Kasumi-1 (cell line): ENCODE measurements at regions not wholly inside any gene's neighbourhood (a gene's known extent, or its start where the extent isn't known, plus 50 kb on each side); places are given as distances from the start of the nearest gene placed in this dataset.

Experiments
- DNase-seq, 2 experiments: peaks; one replicate each; lab custom pipeline; 2025; lab: John Stamatoyannopoulos, UW

DNA sequence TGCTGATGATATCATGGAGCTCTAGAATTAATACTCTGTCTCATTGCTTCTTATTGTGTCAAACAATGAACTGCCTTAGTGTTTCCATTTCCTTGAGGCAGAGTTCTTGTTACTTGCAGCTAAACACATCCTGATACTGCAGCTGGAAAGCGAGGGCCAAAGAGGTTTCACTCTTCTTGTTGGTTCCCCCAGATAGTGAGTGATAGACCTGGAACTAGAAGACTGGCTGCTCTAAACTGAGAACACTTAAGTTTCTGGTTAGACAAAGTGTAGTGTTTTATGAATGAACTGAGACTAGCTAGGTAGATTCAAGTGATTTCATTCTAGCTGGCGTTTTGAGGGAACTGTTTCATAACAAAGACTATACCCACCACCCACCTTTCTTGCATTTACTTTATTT is 321.7 kb downstream of the TXNL1 start:
- DNase-seq = no peak

DNA sequence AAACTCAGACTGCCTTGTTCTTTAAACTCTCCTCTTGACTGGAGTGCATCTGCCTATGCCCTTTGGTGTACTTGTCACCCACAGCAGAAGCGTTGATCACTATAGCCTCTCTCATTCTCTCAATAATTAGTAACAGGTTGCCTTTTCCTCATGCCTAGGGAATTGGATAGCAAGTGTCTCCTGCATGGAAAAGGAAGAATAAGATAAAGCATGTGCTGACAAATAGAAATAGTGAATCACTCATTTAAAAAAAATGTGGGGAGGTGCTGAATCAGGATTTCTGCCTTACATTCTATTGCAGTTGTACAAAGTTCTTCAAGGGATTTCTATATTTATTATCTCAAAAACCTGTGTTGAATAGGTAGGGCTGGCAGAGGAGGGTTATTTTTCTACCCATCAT is 323.0 kb downstream of the TXNL1 start:
- DNase-seq = no peak

DNA sequence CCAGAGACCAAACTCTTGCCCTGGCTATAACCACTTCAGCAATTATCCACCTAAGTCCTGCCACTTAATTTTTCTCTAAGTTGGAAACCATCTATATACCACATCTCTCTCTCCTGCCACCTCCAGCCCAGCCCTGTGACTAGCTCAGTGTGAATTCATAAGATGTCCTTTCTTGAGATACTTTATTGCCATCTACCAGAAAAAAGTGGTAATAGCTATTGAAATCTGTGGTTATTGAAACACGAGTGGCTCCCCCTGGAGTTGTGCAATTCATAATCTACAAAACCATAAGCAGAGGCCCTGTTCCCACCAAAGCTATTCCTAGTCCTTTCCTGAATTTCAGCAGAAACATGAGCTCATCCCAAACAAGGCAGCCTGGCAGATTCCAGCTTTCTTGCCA is 324.0 kb downstream of the TXNL1 start:
- DNase-seq = no peak

DNA sequence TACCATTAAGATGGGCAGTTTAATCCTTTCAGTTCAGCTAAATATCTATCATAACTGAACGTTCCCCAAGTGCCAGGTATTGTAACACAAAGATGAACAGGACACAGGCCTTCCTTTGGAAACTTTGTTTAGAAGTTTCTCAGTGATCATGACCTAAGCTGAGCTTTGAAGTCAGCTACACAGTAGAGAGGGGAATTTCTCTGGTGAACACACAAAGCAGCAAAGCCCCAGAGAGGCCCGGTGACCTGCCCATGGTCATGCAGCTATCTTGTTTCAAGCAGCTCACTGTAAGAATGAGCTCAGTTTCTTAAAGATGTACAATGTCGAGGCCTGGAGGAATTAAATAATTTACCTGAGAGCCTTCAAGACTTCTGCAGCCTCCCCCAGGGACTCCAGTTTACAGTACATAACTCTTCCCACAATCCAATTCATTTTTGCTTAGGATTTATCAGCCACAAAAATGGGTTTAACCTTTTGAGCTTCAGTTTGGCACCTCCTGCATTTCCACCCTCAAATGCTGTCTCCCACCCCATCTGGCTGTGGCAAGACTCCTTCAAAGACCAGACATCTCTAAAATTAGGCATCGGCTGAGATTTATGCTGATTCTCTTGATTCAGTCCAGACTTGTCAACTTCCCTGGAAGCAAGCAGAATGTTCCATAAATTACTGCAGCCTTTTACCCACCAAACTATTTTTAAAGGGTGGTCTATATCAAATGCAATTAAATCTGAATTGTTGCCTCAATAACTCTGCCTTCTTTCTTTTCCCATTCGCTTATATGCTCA is 325.6 kb downstream of the TXNL1 start:
- DNase-seq = no peak

DNA sequence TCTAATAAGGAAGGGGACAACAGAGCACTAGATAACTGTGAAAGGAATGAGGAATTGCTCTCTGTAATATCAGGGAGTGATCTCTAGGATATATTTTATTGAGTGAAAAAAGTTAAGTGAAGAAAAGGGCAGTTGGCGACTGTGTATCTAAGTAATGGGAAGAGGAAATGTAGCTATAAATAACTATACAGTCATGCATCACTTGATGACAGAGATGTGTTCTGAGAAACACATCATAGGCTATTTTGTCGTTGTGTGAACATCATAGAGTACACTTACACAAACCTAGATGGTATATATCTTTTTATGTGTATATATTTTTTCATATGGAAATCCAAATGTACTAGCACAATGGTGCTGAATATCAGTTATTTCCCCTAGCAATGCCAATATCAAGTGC is 329.3 kb downstream of the TXNL1 start:
- no peak for DNase-seq

DNA sequence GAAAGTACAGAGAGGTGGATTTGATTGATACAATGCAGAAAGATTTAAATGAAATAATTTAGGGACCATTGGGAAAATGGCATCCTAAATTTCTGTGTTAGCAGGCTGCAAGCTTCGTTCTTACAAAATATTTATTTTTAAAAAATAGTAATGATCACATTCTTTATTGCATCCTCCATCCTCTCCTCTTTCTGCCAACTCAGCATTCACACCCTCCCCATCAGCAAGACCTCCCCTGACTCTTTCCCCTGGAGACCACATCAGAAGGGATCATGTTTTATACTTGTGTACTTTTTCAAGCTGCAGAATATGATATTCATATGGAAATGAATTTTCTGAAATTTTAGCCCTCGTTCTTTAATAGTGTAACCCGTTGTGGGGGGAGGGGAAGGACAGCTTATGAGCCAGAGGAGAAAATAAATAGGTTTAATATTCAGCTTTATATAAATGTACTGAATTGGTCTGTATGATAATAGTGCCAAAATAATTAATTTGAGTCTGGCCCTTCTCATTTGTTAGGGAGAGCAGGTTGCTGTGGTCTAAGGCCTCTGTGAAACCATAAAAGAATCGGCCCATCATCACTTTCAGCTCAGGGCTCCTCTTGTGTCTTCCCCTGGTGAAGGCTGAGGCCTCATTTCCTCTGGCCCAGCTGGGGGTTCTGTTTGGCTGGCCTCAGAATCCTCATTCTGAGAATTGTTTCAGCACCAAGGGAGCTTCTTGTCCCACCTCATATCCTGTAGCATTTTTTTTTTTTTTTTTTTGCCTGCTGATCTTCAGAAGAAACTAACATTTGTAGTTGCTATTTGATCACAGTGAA is 330.8 kb downstream of the TXNL1 start:
- DNase-seq = no peak

DNA sequence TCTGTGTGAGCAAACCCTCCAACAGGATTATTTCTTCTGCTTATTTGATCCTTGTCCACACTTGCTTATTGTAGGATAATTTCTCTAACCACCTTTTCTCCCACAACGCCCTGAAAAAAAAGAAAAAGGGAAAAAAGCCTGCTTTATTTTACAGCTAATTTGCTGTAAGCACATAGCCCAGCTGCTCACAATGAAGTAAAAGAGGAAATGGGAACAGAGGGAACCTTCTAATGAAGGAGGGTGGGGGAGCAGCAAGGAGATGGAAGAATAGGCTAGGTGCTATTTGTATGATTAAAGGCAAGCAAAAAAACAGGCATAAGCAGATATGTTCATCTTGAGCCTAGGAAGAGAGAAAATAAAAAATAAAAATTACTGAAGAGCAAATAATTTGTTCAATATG is 331.6 kb downstream of the TXNL1 start:
- no peak for DNase-seq

DNA sequence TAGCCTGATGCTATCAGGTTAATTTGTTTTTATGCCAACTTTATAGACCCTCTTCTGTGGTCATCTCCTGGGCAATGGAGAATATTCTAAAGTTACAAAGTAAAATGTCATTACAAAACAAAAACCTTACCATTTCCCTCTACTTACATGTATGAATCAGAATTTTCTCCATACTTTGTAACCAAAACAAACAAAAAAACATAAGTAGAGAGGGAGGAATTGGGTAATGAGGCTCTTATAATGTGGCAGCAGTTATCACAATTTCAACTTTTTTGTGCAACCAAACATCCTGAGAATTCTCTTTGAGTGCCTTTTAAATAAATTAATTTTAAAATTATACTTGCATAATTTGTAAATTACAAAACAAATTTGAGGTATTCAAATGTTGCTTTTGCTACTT is 332.8 kb downstream of the TXNL1 start:
- no peak for DNase-seq

DNA sequence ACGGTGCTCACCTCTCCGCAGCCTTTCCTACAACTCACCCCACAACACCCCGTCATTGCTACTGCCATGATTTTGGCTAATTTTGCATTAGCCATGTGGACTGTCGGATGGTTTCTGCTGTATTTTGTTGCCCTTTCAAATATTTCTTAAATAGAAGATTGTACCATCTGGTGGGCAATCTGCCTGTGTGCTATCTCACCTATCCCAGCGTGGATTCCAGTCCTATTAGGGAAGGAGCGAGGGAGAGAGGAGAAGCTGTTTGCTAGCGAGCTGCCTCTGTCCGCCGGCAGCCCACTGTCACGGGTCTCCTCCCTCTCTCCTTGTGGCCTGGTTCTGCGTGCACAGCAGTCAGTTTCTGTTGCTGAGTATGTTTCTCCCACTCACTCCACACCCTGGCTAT is 336.2 kb downstream of the TXNL1 start:
- no peak for DNase-seq

DNA sequence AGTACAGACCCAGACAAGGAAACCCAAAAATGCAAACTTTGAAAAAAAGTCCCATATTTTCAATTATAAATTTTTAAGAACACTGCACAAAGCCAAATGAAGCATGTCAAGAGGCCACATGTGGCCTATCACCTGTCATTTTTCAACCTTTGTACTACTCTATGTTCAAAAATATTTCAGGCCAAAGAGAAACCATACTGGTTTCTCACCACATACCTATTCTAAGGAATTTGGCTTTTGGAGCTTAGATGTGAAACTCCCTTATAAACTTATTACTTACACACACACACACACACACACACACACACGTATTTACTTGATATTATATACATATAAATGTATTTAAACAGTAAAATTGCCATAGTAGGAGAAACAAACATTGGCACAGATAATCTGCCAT is 338.7 kb downstream of the TXNL1 start:
- no peak for DNase-seq

DNA sequence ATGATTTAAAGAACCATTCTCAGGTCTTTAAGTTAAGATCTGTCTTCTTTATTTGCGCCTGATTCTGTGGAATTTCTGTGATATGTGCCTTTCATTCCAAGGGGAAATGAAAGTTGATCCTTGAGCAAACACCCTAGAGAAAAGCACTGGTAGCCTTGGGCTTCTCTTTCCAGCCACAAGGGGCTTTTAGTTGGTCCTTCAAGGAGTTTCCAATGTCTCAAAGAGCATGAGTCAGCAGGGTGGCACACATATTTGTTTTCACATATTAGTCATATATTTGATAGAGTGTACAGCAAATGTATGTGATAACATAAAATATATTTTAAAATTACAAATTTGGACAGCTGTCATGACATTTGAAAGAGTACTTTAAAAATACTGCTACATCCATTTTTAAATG is 339.5 kb downstream of the TXNL1 start:
- no peak for DNase-seq

DNA sequence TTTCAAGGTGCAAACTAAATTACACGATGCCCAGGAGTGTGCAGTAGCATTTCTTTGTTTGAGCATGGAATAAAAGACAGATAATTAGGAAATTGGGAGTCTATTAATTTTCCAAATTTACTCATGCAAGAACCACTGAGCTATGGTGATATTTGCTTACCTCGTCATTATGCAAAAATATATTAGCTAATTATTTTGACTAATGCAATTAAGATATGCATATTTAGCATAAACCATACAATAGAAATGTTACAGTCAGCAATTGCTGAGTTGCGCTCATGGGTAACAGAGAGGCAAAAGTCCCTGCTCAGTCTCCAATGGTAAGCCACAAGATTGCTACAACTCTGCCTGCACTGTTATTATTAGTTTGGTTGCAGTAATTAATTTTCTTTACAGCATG is 342.0 kb downstream of the TXNL1 start:
- no peak for DNase-seq

DNA sequence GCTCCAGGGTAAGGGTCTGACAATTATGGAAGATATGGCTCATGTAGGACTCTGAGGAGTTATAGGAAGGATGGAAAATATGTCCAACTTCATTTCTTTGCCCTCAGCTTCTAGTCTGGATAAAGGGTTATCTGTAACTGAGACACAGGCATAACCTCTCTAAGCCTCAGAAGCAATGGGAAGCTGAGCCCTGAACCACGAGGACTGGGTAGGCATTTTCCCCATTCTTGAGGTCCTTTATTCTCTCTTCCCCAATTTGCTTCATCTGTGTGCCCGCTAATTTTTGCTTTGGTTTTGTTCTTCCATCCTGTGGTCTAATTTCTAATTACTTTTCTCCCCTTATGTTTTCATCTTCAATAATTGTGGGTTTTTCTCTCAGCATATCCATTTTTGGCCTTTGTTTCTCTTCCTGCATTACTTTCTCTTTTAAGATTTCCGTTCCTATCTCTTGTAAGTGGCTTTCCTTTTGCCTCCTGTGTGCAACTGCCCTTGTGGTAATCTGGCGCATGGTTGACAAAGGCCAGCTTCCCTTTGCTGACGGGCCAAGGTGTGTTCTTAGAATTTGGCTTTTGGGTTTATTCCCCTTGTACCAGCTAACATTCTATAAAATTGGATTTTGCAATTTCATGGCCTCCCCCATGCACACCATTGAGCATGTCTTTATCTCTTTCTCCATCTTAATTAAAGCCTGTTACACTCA is 343.8 kb downstream of the TXNL1 start:
- no peak for DNase-seq

DNA sequence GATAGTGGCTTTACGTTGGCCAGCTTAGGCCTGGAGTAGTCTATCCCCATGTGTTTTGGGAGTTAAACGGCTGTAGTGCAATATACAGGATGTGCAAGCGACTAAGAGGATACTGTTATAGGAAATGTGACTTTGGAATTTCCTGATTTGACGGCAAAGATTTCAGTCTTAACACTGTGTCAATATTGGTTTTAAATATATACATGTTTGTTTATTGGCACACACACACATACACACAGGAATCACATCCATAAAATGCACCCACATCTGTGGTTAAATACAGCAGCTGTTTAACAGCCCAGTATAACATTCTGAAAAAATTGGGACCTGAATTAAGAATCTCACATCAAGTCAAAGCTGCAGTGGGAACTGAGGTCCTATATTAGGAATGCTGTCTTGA is 347.1 kb downstream of the TXNL1 start:
- DNase-seq = no peak

DNA sequence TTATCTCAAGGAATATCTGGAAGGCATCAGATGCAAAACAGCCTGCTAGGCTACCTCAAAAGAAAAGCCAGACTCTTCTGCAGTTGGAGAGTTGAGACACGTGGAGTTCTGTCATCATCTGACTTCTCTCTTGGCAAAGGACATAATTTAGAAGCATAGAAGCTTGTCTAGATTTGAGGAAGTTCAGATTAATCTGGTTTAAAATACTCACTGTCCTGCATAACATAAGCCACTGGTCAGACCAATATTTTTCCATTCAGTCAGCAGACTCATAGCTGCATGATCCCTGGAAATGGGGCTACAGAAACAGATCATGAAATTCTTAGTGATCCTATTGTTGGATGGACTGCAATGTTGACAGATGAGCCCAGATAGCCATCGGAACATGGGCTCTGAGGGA is 349.0 kb downstream of the TXNL1 start:
- DNase-seq = peak in 1 of 2 experiments; percentile 6

DNA sequence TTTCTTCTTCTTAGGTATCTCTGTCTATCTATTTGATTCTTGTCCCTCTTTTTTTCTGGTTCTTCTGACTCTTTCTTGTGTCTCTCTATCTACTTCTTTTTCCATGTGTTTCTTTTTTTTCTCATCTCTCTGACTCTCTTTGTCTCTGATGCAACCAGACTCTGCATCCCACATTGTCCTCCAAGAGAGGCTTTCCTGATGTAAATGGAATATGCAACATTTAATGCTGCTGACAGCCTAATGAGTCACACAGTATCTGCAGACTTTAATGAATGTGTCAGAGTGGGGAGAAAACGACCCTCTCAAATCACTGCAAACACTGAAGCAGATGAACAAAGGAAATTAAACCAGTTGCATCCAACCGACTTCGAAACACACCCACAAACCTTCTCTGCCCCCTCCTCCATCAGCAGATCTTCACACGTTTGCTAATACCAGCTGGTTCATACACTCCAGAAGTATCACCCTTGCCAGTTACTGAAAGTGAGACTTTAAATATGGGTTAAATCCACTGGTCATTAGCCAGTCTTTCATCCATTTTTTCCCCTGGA is 351.5 kb downstream of the TXNL1 start:
- DNase-seq = no peak

DNA sequence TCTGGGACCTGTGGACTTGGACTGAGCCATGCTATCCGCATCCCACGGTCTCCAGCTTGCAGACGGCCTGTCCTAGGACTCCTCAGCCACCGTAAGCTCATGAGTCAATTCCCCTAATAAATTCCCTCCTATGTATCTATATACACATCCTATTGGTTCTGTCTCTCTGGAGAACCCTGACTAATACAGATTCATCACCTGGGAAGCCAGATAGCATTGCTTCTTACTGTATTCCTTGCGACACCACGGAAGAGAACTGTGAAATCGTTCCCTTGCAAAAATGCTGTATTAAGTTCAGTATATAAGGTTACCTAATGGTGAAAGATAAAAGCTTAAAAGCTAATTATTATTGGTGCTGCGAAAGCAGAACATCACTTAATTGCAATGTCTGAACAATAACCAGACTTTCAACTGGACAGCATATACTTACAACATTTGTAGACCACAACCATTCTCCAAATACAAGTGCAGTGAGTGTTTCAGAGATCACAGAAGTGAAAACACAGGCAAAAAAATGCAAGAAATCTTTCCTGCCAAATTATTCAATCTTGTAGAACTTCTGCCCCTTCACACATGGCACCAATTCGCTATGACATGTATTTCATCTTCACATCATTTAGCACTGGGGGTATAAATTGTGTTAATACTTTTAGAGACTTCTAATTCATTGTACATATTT is 352.9 kb downstream of the TXNL1 start:
- no peak for DNase-seq

DNA sequence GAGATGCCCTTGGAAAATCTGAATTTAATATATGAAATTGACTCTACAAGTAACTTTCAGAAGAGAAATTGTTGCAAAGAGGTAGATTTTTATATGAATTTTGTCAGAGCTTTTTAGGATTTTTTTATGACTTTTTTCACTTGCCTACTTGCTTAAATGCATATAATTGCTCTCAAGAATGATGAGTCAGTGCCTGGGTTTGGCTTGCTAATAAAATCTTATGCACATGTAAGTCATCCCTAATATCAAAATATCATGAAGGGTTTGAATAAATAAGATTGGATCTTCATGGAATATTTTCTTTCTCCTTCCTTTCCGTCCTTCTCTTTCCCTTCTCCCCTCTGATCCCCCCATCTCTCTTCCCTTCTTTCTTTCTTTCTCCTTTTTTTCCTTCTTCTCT is 354.1 kb downstream of the TXNL1 start:
- DNase-seq = no peak

DNA sequence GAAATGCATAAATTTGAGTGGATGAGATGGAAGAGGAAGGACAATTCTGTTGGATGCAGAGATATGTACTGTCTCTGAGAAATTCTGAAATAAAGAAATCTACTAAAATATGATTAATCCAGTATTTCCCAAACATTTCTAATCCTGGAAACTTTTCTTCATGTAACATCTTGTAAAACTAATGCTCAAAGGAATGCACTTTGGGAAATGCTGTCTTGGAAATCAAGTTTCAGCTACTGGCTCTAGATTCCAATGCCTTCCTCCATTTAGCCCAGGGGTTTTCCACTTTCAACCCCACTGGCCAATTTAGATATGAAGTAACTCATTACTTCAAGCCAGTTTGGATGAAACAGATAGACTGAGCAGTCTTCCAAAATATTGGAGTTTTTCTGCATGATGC is 355.1 kb downstream of the TXNL1 start:
- no peak for DNase-seq

DNA sequence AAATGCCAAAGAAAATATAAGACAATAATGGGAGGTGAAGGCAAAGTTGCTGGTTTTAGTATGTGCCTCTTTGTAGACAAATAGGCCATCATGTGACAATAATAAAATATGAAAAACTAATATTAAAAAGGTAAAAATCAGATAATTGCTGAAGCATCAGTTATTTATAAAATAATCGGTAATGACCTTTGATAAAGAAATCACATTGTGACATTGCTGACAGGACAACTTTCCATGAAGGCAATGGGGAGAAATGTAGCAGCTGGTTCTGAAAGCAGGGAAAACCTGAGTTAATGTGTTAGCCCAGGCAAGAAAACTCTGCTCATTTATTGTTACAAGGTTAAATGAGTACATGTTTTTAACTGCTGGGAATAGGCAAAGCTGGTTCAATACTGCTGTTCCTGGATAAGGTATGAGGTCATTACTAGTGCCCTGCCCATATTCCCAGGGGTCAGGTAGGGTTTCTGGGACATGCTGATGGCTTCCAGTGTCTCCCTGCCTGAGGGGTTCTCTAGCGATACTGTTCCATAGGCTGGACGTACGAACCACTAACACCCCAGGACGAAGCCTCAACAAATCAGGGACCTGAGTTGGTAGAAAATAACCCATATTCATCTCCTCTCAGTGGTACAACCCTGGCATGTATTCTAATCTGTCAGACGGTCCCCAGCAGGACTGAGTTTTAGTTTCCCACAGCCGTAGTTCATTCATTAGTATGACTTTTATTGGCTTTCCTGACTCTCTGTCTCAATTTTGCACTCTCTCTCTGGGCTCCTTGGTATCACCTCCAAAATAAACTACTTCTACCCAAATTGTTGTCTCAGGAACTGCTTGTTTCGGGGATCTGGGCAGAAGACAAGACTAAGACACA is 355.9 kb downstream of the TXNL1 start:
- DNase-seq = no peak

DNA sequence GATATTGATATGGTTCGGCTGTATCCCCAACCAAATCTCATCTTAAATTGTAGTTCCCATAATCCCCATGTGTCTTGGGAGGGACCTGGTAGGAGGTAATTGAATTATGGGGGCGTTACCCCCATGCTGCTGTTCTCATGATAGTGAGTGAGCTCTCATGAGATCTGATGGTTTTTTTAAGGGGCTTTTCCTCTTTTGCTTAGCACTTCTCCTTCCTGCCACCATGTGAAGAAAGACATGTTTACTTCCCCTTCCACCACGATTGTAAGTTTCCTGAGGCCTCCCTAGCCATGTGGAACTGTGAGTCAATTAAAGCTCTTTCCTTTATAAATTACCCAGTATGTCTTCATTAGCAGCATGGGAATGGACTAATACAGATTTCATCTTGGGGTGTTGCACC is 358.6 kb downstream of the TXNL1 start:
- peak; percentile 3 to 5 for DNase-seq
